ENCODE measurements at regions not wholly inside any gene's neighbourhood (a gene's known extent, or its start where the extent isn't known, plus 50 kb on each side); places are given as distances from the start of the nearest gene placed in this dataset.

- TF ChIP-seq TAF1 (IDR thresholded peaks at IDR 0.05; ENCODE audit: borderline replicate concordance, insufficient read depth, low read length) (no peak), REST (IDR thresholded peaks at IDR 0.05; ENCODE audit: insufficient read depth in 1 of 2, low read depth in 2 of 2, low read length in 2 of 2) (no peak), POLR2AphosphoS5 (IDR thresholded peaks at IDR 0.05; ENCODE audit: low read depth, low read length) (no peak), SIN3A (IDR thresholded peaks at IDR 0.05; ENCODE audit: borderline replicate concordance, insufficient read depth, low read length) (no peak)
Observed at GRCh38 chr6:77332915-77333623, 130.2 kb downstream of the HTR1B start.

- no peak for TF ChIP-seq REST (IDR thresholded peaks at IDR 0.05; ENCODE audit: insufficient read depth in 1 of 2, low read depth in 2 of 2, low read length in 2 of 2)
- TF ChIP-seq POLR2AphosphoS5 (IDR thresholded peaks at IDR 0.05; ENCODE audit: low read depth, low read length): no peak
- no peak for TF ChIP-seq SIN3A (IDR thresholded peaks at IDR 0.05; ENCODE audit: borderline replicate concordance, insufficient read depth, low read length)
- TF ChIP-seq TAF1 (IDR thresholded peaks at IDR 0.05; ENCODE audit: borderline replicate concordance, insufficient read depth, low read length): no peak
- no peak for TF ChIP-seq FOXP2 (optimal IDR thresholded peaks at IDR 0.05; ENCODE audit: borderline replicate concordance, extremely low read depth, extremely low read length, insufficient read depth)
Observed at GRCh38 chr6:77326711-77327110, 136.6 kb downstream of the HTR1B start.

DNA sequence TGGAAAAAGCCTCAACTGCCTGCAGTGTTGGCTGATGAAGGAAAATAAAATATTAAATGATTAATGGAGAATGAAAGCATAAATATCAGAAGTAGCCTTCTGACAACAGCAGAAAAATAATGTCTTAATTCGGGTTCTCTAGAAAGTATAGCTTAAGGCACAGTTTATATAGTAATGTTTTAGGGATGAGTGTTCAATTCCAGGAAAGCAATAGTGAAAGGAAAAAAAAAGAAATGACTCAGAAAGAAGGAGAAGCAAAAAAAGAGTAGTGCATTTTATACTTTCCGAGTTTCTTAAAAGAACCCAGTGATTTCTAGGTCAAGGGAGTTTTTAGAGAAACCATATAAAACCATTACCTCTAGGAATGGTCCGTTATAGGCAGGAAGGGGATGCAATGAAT lies 137.3 kb downstream of the HTR1B start:
- TF ChIP-seq SIN3A (IDR thresholded peaks at IDR 0.05; ENCODE audit: borderline replicate concordance, insufficient read depth, low read length) (no peak), POLR2AphosphoS5 (IDR thresholded peaks at IDR 0.05; ENCODE audit: low read depth, low read length) (no peak)

- TF ChIP-seq REST (IDR thresholded peaks at IDR 0.05; ENCODE audit: insufficient read depth in 1 of 2, low read depth in 2 of 2, low read length in 2 of 2) (no peak), FOXP2 (optimal IDR thresholded peaks at IDR 0.05; ENCODE audit: borderline replicate concordance, extremely low read depth, extremely low read length, insufficient read depth) (no peak), SIN3A (IDR thresholded peaks at IDR 0.05; ENCODE audit: borderline replicate concordance, insufficient read depth, low read length) (no peak), TAF1 (IDR thresholded peaks at IDR 0.05; ENCODE audit: borderline replicate concordance, insufficient read depth, low read length) (no peak), POLR2AphosphoS5 (IDR thresholded peaks at IDR 0.05; ENCODE audit: low read depth, low read length) (no peak)
Observed at GRCh38 chr6:77324866-77325265, 138.4 kb downstream of the HTR1B start.

GRCh38 chr6:77322604-77323003 lies 140.7 kb downstream of the HTR1B start:
- TF ChIP-seq REST (IDR thresholded peaks at IDR 0.05; ENCODE audit: insufficient read depth in 1 of 2, low read depth in 2 of 2, low read length in 2 of 2) (no peak), SIN3A (IDR thresholded peaks at IDR 0.05; ENCODE audit: borderline replicate concordance, insufficient read depth, low read length) (no peak)

All from PFSK-1 (cell line).